Kidney tubule cell (primary cell): ENCODE measurements at regions not wholly inside any gene's neighbourhood (a gene's known extent, or its start where the extent isn't known, plus 50 kb on each side); places are given as distances from the start of the nearest gene placed in this dataset.
"Not testable (repeated sequence)": the region's sequence is repeated elsewhere in the genome, so short reads cannot be mapped to it uniquely, and the experiment has no call there.

Experiments used
- DNase-seq: peaks from one replicate; pipeline ENCODE4 v3.0.0-alpha.2; 2018; ENCODE audit warnings: low spot score

DNA sequence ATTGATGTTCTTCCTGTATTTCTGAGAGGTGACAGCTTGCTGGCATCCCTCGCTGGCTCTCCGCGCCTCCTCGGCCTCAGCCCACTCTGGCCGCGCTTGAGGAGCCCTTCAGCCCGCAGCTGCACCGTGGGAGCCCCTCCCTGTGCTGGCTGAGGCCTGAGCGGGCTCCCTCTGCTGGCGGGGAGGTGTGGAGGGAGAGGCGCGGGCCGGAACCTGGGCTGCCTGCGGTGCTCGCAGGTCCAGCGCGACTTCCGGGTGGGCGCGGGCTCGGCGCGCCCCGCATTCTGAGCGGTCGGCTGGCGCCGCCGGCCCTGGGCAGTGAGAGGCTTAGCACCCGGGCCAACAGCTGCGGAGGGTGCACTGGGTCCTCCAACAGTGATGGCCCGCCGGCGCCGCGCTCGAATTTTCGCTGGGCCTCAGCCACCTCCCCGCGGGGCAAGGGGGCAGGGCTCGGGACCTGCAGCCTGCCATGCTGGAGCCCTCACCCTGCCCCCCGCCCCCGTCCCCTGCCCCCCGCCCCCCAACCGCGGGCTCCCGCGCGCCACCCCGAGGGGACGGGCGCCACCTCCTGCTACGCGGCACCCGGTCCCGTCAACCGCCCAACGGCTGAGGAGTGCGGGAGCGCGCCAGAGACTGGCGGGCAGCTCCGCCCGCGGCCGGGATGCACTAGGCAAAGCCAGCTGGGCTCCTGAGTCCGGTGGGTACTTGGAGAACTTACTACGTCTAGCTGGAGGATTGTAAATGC is 1353.4 kb upstream of the CDH18 start:
- DNase-seq: not testable (repeated sequence)

DNA sequence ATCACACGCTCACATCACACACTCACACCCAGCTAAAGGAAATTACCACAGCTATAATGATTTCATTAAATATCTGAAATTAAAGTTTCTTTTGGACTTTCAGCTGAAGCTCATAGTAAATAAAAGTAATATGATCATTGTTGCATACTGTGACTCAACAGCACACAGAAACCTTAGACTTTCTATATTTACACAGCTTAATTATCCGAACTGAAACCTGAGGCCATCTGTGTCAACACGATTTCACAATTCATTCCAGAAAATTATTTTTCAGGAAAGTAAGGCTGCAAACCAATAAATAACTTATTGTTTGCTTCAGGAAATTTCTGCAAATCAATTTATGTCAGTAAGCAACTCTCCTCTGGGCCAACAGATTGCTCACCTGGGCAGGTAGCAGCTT is 1352.2 kb upstream of the CDH18 start:
- not testable (repeated sequence) for DNase-seq

- peak; percentile 1 for DNase-seq
These were observed 1348.5 kb upstream of the CDH18 start for GRCh38 chr5:21336478-21336877.

- peak; percentile 1 for DNase-seq
These were observed 1327.4 kb upstream of the CDH18 start for GRCh38 chr5:21315376-21315775.

DNA sequence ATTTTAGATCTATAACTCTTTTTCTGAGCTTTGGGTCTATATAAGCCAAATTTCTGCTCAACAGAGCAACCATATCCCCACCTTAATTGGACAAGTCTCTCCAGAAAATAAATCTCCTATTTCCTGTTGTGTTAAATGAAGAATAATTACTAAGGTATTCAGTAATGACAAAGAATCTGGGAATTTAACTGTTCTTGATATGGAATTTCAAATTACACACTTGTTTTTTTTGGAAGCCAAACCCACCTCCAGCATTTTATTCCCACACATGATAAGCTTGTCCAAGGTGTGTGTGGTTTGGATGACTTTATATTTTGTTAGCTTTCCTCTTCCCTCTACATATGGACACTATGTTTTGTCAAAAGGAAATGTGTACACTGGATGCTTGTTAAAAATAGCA is 1313.2 kb upstream of the CDH18 start:
- not testable (repeated sequence) for DNase-seq

DNA sequence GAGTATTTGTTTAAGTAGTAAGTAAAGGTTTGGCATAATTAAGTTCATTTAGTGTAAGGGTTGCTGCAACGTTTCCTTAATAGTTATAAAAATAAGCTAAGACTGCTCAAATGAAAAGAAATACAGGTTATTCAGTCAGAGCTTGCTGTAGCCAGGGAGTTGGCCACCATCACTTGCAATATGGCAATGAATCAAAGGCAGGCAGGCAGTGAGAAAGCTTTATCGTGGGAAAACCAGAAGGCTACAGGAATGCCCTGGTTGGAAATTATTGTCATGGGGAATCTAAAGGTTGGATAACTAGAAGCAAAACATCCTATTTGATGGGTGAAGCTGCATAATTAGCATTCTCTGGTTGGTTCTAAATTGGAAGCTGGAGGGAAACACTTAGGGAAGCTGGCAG is 1286.4 kb upstream of the CDH18 start:
- not testable (repeated sequence) for DNase-seq

DNA sequence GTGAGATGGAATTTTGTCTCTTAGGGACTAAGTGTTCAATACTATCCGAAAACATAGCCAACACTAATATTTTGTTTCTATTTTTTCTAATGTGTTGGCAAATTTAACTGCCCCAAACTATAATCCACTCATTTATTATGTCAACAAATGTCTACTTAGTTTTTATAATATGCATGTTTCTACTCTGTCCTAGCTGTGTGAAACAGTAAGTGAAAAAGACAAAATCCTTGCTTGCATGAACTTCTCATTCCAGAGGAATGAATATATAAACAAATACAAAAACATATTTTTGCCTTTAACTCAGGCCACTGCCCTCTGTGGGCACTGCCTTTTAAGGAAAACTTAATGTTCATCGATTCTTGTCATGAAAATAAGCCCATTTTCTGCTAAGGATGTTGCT is 1275.4 kb upstream of the CDH18 start:
- no peak for DNase-seq

DNA sequence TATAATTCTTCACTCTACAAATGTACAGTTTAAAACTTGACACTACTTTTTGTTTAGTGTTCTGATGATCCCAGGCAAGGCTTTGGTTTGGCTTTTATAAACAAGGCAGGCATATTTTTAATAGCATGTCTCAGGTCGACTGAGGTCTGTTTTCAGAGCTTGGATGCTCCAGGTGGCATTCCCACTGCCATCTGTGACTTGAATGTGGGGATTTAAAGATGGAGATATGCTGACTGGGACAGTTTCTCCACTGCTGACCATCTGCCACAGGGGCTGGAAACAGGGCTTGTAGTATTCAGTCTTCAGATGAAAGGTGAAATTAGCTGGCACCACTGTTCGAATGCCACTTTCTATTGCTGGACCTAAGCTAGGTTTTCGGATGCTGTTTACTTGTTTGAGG is 1266.2 kb upstream of the CDH18 start:
- no peak for DNase-seq

DNA sequence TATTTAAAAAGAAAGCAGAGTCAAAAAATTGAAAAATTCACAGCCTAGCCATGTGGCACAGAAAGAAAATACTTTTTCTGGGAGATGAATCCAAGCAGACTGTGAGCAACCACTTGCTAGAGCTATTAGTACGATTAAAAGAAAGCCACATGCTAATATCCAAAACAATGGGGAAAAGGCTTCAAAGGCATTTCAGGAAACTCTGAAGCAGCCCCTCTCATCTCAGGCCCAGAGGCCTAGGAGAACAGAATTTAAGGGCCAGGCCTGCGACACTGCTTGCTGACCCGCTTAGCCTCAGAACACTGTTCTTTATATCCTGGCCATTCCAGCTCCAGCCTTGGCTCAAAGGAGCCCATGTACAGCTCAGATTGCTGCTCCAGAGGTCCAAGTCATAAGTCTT is 1257.0 kb upstream of the CDH18 start:
- DNase-seq: no peak

DNA sequence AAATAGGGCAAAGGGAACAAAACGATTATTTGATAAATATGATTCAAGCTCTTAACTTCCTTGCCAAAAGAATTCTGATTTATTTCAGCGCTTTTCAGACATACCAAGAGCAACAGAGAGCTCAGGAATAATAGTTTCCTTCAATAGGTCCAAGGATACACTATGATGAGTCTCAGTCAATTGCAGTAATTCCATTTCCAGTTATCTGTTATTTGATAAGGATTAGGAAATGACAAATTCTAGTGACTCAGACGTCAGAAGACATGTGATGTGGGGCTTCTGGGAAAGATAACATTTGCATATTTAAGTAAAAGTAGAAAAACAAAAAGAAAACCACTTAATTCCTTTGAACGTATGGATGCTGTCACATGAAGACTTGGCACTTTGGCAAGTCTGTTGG is 1250.8 kb upstream of the CDH18 start:
- no peak for DNase-seq

DNA sequence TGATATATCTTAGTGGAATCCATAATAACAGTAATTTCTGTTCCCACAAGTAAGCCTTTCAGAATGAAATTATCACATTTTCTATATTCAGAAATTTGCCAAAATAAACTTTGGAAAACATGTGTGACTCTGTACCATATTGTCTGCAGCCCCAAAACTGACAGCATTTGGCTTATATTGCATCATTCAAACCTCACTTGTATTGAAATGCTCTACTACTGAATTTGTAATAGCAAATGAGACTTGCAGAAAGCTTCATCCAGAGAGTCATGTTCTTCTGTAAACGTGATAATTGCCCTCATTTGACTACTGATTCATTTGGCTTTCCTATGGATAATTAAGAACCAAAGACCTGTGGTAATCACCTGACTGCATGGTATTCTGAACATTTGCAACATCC is 1249.5 kb upstream of the CDH18 start:
- no peak for DNase-seq

- peak; percentile 6 for DNase-seq
These were observed 1249.0 kb upstream of the CDH18 start for GRCh38 chr5:21236971-21237427.

DNA sequence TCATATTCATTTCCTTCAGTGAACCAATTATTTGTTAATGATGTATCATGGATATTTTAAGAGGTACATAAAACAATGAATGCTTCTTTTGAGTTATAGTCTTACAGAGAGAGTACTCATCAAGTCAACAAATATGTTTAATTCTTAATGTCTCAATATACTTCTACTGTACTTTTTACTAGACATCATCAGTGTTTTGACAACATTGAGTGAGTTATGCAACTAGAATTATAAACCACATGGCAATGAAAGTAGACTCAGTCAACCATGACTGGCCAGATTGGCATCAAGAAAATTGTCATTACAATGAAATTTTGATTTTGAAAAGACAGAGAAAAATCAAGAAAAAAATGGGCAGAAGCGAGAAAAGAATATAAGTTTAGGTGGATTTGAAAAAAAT is 1248.1 kb upstream of the CDH18 start:
- DNase-seq: no peak

- no peak for DNase-seq
These were observed 1237.4 kb upstream of the CDH18 start for GRCh38 chr5:21225223-21226064.

DNA sequence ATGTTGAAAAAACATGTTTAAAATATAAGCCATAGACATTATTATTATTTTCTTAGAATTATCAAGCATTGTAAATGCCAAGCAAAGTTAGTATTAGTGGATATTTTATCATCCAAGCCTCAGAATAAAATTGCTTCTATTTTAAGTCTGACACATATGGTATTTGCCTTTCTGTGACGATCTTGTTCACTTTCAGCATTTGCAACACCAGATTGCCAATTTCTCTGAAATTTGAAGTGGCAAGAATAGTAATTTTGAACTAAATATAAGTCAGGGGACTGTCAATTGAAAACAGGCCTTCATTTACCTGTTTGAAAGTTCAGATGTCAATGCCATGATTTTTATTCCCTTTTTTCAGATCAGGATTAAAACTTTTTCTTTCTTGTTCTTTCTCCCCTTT is 1233.6 kb upstream of the CDH18 start:
- no peak for DNase-seq

DNA sequence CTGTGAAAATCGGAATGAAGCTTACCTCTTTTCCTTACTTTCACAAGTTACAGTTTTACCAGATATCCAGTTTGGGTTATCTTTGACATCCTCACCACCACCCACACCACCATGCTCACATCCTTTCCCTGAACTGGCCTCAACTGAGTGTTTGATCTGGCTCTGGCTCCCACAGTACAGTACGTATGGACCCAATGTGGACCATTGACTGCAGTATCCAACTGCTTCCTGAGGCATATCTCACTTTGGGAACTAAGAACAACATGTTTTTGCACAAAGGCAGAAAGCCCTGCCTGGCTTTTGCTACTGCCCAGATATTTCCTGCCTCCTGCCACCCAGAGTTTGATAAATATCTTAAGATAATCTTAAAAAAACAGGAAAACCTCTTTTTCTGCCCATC is 1232.0 kb upstream of the CDH18 start:
- DNase-seq: no peak

DNA sequence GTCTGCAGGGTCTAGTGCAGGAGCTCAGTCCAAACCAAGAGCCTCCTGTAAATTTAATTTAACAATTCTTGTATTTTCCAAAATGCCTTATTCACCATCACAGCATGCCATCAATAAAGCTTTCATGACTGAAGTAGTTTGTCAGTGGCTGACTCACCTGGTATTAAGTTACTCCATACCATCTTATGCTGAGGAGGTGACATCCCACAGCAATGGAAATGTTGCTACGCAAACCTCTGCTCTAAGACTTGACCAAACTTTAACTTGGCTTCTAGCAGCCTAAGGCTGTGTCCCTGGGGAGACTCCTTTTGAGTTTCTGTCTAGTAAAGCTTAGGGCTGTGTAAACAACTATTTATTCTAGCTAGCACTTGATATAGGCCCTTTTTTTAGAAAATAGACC is 1231.3 kb upstream of the CDH18 start:
- DNase-seq: no peak

GRCh38 chr5:21212026-21212425 is 1224.0 kb upstream of the CDH18 start:
- DNase-seq: no peak

- no peak for DNase-seq
These were observed 1221.4 kb upstream of the CDH18 start for GRCh38 chr5:21209409-21209808.

DNA sequence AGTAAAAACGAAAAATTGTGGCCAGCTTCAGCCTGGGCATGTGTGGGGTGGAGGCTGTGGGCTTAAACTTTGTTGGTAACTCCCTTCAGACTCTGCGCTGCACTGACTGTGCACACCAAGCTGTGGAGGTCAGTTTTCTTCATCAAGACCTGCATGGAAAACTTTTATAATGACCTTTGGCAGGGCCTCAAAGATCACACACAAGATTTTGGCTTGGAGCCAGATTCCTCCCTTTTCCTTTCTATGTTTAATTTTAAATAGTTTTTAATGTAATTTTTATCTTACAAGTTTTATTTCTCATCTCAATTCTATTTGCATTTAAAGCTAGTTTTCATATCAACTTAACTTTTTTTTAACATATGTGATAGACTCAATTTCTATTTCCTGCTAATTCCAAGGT is 1211.1 kb upstream of the CDH18 start:
- no peak for DNase-seq

GRCh38 chr5:21195145-21195544 is 1207.1 kb upstream of the CDH18 start:
- DNase-seq: no peak

DNA sequence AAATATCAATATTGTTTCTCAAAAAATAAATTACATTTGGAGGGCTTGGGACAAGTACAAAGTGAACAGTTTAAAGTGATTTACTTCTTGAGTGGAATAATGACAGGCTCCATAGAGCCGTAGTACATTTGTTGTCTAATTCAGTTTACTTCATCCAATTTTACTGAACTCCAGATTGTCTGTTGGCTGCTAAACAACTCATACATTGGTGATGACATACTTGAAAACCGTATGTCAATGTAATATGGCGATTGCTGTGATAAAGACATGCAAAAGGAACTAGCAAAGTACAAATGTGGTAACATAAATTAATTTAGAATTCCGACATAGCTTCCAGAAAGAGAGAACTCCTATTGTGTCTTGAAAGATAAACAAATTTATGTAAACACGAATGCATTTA is 1197.5 kb upstream of the CDH18 start:
- no peak for DNase-seq

DNA sequence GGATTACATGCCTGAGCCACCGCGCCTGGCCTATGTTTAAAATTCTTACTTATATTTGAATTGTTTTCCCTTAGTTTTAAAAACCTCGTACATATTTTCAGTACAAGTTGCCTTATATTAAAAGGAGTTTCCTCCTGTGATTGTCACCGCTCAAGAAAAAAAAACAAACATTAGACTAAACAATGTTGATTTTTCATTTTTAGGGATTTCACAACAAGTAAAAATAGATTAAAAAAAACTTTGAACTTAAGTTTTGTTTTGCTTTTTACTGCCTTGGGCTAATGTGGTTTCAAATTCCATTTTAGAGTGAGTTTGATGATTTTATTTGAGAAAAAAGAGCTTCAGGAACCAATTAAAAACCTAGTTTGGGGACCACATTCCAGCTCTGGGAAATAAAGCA is 1196.6 kb upstream of the CDH18 start:
- DNase-seq: no peak
